HepG2 (cell line): ENCODE measurements at regions not wholly inside any gene's neighbourhood (a gene's known extent, or its start where the extent isn't known, plus 50 kb on each side); places are given as distances from the start of the nearest gene placed in this dataset.
"Not testable (repeated sequence)": the region's sequence is repeated elsewhere in the genome, so short reads cannot be mapped to it uniquely, and the experiment has no call there.

Source experiments
- ATAC-seq: fragments of 200-7000 bp; cut with Tn5 transposase; 3 replicates; pipeline ENCODE4 v1.9.1; 2020; ENCODE audit warnings: mild to moderate bottlenecking, moderate library complexity
- BruUV-seq: library from RNA; stranded (reverse); fragments of 400-500 nt; replicated peaks from 2 replicates; lab custom pipeline; 2021; lab: Mats Ljungman, UMichigan
- CTCF ChIA-PET: fragments of 300-600 bp; formaldehyde crosslinking; extraction: SDS; loops from one replicate; lab custom pipeline; 2021; ENCODE audit warnings: low total read pairs, inconsistent platforms, low intra/inter-chr PET ratio; lab: Yijun Ruan, JAX
- POLR2A ChIA-PET: fragments of 350-600 bp; sonication (Branson Sonifier 250); formaldehyde crosslinking; loops from one replicate; lab custom pipeline; 2020; ENCODE audit warnings: antibody characterized with exemption, inconsistent platforms; lab: Yijun Ruan, JAX
- DNase-seq: peaks from one replicate; pipeline ENCODE4 v3.0.0-alpha.2; 2015; ENCODE audit warnings: low spot score
- FAIRE-seq: peaks from 3 replicates; lab custom pipeline; 2011; peaks lifted over from hg19 to GRCh38; lab: Jason Lieb, UNC
- H2AFZ ChIP-seq: one replicate; pipeline ENCODE4 v1.6.1; 2011; ENCODE audit warnings: low read length, inconsistent platforms
- H3K27ac ChIP-seq: fragments of 300-600 bp; 3 replicates; pipeline ENCODE4 v1.8.0; 2011; ENCODE audit warnings: mixed run types, mild to moderate bottlenecking, mixed read lengths, low read length, inconsistent platforms; ENCODE audit not compliant: insufficient read depth; ENCODE audit errors: extremely low read length
- H3K27me3 ChIP-seq, 2 experiments: fragments of 200-600 bp in 1 of 2; 2 replicates in 1 of 2; 3 replicates in 1 of 2; pipeline versions ENCODE4 v1.6.0 to v1.8.0; 2011; ENCODE audit warnings: low read length in 2 of 2, mild to moderate bottlenecking in 2 of 2, moderate library complexity in 2 of 2, inconsistent platforms in 1 of 2; ENCODE audit not compliant: insufficient read depth in 2 of 2, control insufficient read depth in 1 of 2
- H3K36me3 ChIP-seq, 2 experiments: fragments of 200-600 bp in 1 of 2; replicated peaks in 1 of 2; 2 replicates in 1 of 2; 3 replicates in 1 of 2; pipeline versions ENCODE4 v1.5.1 to v1.8.0; 2011; ENCODE audit warnings: low read length in 2 of 2, inconsistent platforms in 1 of 2; ENCODE audit not compliant: insufficient read depth in 2 of 2, control insufficient read depth in 1 of 2
- H3K4me1 ChIP-seq: 2 replicates; pipeline ENCODE4 v1.5.1; 2012; ENCODE audit warnings: low read length, inconsistent platforms; ENCODE audit not compliant: insufficient read depth
- H3K4me2 ChIP-seq: 2 replicates; pipeline ENCODE4 v1.6.0; 2011; ENCODE audit warnings: low read depth, low read length, inconsistent platforms
- H3K4me3 ChIP-seq, 3 experiments: fragments of 200-600 bp in 1 of 3; sonication (generic), shearing (Covaris generic) in 1 of 3; replicated peaks in 1 of 3; 2 replicates each; pipeline ENCODE4 v1.5.1; 2011 to 2016; ENCODE audit warnings: low read length in 3 of 3, inconsistent platforms in 2 of 3, low read depth in 2 of 3, mild to moderate bottlenecking in 2 of 3, control low read depth in 1 of 3, mixed read lengths in 1 of 3; ENCODE audit not compliant: insufficient read depth in 1 of 3
- H3K79me2 ChIP-seq: one replicate; pipeline ENCODE4 v1.6.1; 2011; ENCODE audit warnings: low read length, inconsistent platforms; ENCODE audit not compliant: insufficient read depth
- H3K9ac ChIP-seq: 2 replicates; pipeline ENCODE4 v1.6.0; 2011; ENCODE audit warnings: mild to moderate bottlenecking, low read depth, low read length, inconsistent platforms; ENCODE audit not compliant: insufficient read depth
- H3K9me3 ChIP-seq: 2 replicates; pipeline ENCODE4 v1.5.1; 2012; ENCODE audit warnings: mild to moderate bottlenecking, low read length
- H4K20me1 ChIP-seq: 2 replicates; pipeline ENCODE4 v1.6.0; 2011; ENCODE audit warnings: inconsistent platforms, mild to moderate bottlenecking, low read length, moderate library complexity; ENCODE audit not compliant: insufficient read depth
- MAFK ChIP-seq, 2 experiments: IDR thresholded peaks in 1 of 2; conservative IDR thresholded peaks in 1 of 2; 2 replicates each; pipeline ENCODE4 v1.6.1; 2011; ENCODE audit warnings: improper control_type of control experiment in 2 of 2, low read length in 2 of 2
- NFE2L2 ChIP-seq: fragments of 150-350 bp; IDR thresholded peaks from 2 replicates; pipeline ENCODE4 v1.6.1; 2014; ENCODE audit warnings: low read length
- ZNF34 ChIP-seq: sonication (generic); formaldehyde crosslinking; IDR thresholded peaks from 2 replicates; pipeline ENCODE4 v1.4.0; 2020; ENCODE audit warnings: mild to moderate bottlenecking, missing genetic modification reagents, borderline replicate concordance
- WGBS: methylation state at CpG from one replicate; pipeline ENCODE4 v1.1.6; 2017; ENCODE audit warnings: low lambda C conversion rate; 5-methylcytosine and 5-hydroxymethylcytosine counted together
- in situ Hi-C: cut with HindIII; loops from 2 replicates; pipeline ENCODE4 v1.10.0; 2017; ENCODE audit warnings: low pct_unique_long_range_greater_than_20kb; ENCODE audit not compliant: extremely low pct_ligation_motif_present
- intact Hi-C: fragments of 100-400 bp; cut with micrococcal nuclease; formaldehyde crosslinking; loops from one replicate; pipeline ENCODE4 v1.10.0; 2022; ENCODE audit not compliant: unreplicated experiment

DNA sequence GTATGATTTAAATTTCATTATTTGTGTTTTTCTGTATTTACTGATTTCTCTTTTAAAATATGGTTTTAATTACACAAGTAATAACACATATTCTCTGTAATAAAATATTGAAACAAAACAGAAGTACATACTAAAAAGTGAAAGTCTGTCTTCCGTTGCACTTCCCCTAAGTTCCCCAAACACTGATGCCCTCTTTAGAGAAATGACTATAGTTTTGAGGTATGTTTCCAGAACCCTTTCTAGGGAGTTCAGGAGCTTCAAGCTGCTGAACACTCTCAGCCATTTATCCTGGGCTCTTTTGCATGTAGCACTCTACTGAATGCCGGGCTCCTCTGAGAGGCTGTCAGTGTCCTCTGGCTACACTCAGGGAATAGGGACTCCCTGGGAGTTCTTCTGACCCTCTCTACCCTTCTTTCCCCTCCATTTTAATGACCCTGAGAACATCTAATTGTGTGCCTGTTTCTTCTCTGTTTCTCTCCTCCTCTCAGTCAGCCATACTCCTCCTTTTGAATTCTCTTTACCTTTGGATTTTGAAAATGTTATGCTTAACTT is 60.4 kb upstream of the KCNAB1 start:
- no peak overlapping the region for H2AFZ ChIP-seq
- BruUV-seq, result no TSS peak
- intact Hi-C loops (no loop called here), in situ Hi-C loops (no loop called here)
- no peaks in the 10 kb centered on the region for H3K9me3 ChIP-seq
- peaks cover 2% of the 10 kb centered on the region; the same call in 1 of the 2 replicates for H3K4me1 ChIP-seq
- no peaks in the 10 kb centered on the region for H3K36me3 ChIP-seq
- DNase-seq (no peak), FAIRE-seq (no peak), ATAC-seq (no peak)
- H3K27ac ChIP-seq, result no peak overlapping the region
- TF ChIP-seq ZNF34 (CRISPR knock-in tag), result no peak
- no peak overlapping the region for H3K4me3 ChIP-seq
- H3K9ac ChIP-seq, result no peak overlapping the region
- ChIA-PET CTCF (no interaction called here), POLR2A (no interaction called here)
- no peaks in the 10 kb centered on the region; a peak in 1 of 5 replicates for H3K27me3 ChIP-seq
- no peaks in the 10 kb centered on the region for H4K20me1 ChIP-seq
- 0% methylated on average over 2 of the region's 2 CpGs for WGBS
- no peak overlapping the region for H3K4me2 ChIP-seq
- H3K79me2 ChIP-seq, result no peaks in the 10 kb centered on the region

DNA sequence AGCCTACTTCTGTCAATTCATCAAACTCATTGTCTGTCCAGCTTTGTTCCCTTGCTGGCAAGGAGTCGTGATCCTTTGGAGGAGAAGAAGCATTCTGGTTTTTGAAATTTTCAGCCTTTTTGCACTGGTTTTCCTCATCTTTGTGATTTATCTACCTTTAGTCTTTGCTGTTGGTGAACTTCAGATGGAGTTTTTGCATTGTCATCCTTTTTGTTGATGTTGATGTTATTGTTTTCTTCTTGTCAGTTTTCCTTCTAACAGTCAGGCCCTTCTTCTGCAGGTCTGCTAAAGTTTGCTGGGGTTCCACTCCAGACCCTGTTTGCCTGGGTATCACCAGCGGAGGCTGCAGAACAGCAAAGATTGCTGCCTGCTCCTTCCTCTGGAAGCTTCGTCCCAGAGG is 52.2 kb upstream of the KCNAB1 start:
- BruUV-seq, H3K4me1 ChIP-seq, in situ Hi-C loops, FAIRE-seq, H2AFZ ChIP-seq, ATAC-seq, intact Hi-C loops, CTCF ChIA-PET, DNase-seq, H3K27me3 ChIP-seq, H3K4me3 ChIP-seq, H3K27ac ChIP-seq, H3K4me2 ChIP-seq, POLR2A ChIA-PET, H3K36me3 ChIP-seq, H3K79me2 ChIP-seq, H4K20me1 ChIP-seq, H3K9me3 ChIP-seq, H3K9ac ChIP-seq: not testable (repeated sequence)
- 33% methylated on average over 3 of the region's 3 CpGs for WGBS
- TF ChIP-seq NFE2L2 (peak; percentile 66), MAFK (conservative IDR thresholded peaks at IDR 0.05 in 1 of 2, IDR thresholded peaks at IDR 0.05 in 1 of 2; ENCODE audit: low read length in 2 of 2) (peak; percentile 48 to 59; a peak in 3 of 4 replicates)
